ENCODE measurements at regions not wholly inside any gene's neighbourhood (a gene's known extent, or its start where the extent isn't known, plus 50 kb on each side); places are given as distances from the start of the nearest gene placed in this dataset.

DNA sequence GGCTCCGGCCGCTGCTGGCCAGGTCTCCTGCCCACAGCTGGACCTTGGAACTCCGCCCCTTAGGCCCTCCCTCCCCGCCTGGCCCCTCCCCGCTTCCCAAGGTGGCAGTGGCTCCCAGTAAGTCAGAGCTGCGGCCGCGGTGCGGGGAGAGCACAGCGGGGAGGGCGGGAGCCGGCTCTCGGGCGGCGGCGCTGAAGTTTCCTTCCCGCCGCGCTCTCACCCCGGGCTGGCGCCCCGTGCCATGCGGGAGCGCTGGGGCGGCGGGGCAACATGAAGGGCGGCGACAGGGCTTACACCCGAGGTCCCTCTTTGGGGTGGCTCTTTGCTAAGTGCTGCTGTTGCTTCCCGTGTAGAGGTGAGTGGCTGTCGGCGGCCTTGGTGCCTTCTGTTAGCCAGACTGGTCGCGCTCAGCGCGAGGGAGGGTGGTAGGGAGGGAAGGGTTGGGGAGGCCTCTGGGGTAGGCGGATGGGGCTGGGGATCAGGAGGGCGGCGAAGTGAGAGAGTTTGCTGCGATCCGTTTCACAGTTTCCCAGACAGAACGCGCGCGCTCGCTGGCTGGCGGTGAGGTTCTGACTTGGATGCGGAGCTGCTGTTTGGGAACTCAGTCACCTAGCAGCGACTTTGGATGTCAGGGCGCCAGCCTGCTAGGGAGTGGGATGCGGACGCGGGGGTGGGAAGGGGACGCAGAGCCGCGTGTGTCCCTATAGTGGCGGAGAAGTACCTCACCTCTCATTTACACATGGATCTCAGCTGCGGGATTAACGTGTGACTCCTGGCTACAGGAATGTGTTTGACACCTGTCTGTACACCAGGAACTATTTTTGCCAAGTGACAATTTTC is 145.5 kb upstream of the UMPS start:
- Mint-ChIP-seq H3K4me3 (peak overlapping the region; percentile 94), H3K36me3 (peaks cover 7% of the 10 kb centered on the region), H3K27me3 (peaks cover 16% of the 10 kb centered on the region), H3K4me1 (ENCODE audit: unreplicated experiment) (peaks cover 42% of the 10 kb centered on the region), H3K9me3 (no peaks in the 10 kb centered on the region), H3K27ac (peak overlapping the region; percentile 54)
- TF ChIP-seq, protein P1, sequence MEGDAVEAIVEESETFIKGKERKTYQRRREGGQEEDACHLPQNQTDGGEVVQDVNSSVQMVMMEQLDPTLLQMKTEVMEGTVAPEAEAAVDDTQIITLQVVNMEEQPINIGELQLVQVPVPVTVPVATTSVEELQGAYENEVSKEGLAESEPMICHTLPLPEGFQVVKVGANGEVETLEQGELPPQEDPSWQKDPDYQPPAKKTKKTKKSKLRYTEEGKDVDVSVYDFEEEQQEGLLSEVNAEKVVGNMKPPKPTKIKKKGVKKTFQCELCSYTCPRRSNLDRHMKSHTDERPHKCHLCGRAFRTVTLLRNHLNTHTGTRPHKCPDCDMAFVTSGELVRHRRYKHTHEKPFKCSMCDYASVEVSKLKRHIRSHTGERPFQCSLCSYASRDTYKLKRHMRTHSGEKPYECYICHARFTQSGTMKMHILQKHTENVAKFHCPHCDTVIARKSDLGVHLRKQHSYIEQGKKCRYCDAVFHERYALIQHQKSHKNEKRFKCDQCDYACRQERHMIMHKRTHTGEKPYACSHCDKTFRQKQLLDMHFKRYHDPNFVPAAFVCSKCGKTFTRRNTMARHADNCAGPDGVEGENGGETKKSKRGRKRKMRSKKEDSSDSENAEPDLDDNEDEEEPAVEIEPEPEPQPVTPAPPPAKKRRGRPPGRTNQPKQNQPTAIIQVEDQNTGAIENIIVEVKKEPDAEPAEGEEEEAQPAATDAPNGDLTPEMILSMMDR (conservative IDR thresholded peaks at IDR 0.05): no peak
- DNase-seq (ENCODE audit: extremely low spot score, unreplicated experiment): peak; percentile 73

DNA sequence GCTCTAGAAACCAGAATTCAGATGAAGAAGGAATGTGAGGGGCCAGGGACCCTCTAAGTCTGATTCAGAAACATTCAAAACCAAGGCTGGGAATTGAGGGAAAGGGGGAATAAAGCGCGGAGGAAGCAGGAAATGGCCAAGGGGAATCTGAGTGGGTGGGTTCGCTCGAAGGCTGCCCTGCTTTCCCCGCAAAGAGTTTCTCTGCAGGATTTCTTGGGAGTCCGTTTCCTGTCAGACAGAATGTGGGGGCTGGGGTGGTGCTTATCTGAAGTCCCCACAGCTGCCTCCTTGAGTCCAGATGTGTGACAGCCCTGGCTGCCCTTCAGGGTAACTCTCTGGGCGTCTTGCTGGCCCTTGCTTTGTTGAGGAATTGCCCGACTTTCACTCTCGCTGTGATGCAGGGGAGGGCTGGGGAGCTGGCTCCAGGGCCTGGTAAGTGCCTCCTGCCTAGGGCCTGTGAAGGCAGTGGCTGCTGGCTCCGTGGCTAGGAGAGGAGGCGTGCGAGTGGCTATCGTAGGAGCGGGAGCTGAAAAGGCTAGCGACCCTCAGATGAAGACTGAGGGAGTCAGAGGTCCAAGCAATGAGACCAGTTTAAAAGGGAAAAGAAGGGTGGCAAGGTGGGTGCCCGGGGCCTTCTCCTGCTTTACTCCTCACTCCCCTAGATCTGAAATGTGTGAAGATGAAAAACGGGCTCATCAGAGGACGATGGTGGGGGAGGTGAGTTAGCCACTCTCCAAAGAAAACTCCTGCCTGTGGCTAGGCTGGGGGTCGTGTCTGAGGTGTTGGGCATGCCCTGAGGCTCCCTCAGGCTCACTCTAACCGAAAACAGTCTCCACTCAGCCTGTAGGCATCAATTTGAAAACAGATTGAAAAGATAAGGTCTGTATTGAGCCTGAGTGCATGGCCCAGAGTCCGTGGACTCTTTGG is 143.9 kb upstream of the UMPS start:
- peak overlapping the region; percentile 92 for H3K27ac Mint-ChIP-seq

DNA sequence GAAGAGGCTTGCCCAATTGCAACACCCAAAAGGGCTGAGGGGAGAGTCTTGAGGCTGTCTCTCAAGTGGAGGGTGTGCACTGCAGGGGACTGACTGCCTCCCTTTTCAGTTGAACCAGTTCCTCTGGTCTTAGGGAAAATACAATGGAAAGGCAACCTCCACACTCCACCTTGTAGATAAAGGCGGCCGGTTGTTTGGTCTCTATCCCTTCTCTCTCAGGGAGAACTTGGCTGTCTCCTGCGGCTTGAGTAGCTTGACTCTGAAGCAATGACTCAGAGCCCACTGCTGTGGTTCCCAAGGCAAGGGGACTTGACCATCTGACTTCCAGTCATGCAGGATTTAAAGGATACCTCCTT is 143.2 kb upstream of the UMPS start:
- DNase-seq (ENCODE audit: extremely low spot score, unreplicated experiment): no peak
- Mint-ChIP-seq H3K27me3 (peaks cover 16% of the 10 kb centered on the region), H3K4me1 (ENCODE audit: unreplicated experiment) (peaks cover 42% of the 10 kb centered on the region), H3K27ac (peak overlapping the region; percentile 92), H3K36me3 (peaks cover 7% of the 10 kb centered on the region), H3K4me3 (peak overlapping the region; percentile 94), H3K9me3 (no peaks in the 10 kb centered on the region)
- TF ChIP-seq, protein P1 (conservative IDR thresholded peaks at IDR 0.05): no peak

More for the DNA sequence above, 143.9 kb upstream of the UMPS start:
- Mint-ChIP-seq H3K9me3 (no peaks in the 10 kb centered on the region), H3K4me1 (ENCODE audit: unreplicated experiment) (peaks cover 42% of the 10 kb centered on the region), H3K4me3 (peak overlapping the region; percentile 94), H3K36me3 (peaks cover 7% of the 10 kb centered on the region), H3K27me3 (peaks cover 16% of the 10 kb centered on the region)
- DNase-seq (ENCODE audit: extremely low spot score, unreplicated experiment): no peak
- TF ChIP-seq, protein P1 (conservative IDR thresholded peaks at IDR 0.05): no peak

DNA sequence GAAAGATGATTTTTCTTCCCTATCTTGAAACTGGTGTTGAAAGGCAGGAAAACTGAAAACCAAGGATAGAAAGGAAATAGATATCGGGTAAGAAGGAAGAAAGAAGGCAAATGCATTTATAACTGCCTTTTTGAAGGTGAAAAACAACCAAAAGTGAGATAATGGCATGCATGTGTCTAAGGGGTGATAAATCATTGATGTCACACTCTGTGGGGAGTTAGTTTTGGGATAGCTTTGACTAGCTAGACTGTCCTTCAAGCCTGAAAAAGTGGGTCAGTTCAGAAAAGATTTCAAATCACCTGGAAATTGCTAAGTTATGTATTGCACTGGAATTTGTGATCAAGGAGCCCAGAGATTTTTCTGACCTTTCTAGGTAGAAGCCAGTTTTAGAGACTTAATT is 142.2 kb upstream of the UMPS start:
- peaks cover 49% of the 10 kb centered on the region for H3K4me1 Mint-ChIP-seq (ENCODE audit: unreplicated experiment)
- peak overlapping the region; percentile 21 for H3K4me3 Mint-ChIP-seq
- TF ChIP-seq, protein P1 (conservative IDR thresholded peaks at IDR 0.05): no peak
- peaks cover 16% of the 10 kb centered on the region for H3K27me3 Mint-ChIP-seq
- DNase-seq (ENCODE audit: extremely low spot score, unreplicated experiment): no peak
- H3K27ac Mint-ChIP-seq: no peak overlapping the region
- H3K9me3 Mint-ChIP-seq: no peaks in the 10 kb centered on the region
- H3K36me3 Mint-ChIP-seq: peaks cover 7% of the 10 kb centered on the region

DNA sequence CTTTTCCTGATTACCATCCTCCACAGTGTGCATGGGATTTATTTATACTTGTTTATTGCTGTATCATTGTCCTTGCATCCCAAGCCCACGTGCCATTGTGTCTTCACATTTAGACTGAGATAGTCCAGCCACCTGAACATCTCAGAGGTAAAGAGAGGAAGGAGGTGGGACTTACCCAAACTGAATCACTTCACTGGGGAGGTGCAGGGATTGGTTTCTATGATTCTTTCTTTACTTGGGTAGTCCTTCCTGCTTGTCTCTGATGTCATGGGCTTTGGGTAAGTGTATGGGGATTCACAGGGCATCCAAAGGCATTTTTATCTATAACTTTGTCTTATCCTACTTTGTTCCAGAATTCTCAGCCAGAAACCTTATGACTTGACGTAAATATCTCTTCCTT is 141.5 kb upstream of the UMPS start:
- no peak for DNase-seq (ENCODE audit: extremely low spot score, unreplicated experiment)
- TF ChIP-seq, protein P1 (conservative IDR thresholded peaks at IDR 0.05): no peak
- peak overlapping the region; percentile 22 for H3K27ac Mint-ChIP-seq
- no peaks in the 10 kb centered on the region for H3K9me3 Mint-ChIP-seq
- peaks cover 7% of the 10 kb centered on the region for H3K36me3 Mint-ChIP-seq
- H3K4me1 Mint-ChIP-seq (ENCODE audit: unreplicated experiment): peaks cover 51% of the 10 kb centered on the region
- H3K4me3 Mint-ChIP-seq: no peak overlapping the region
- H3K27me3 Mint-ChIP-seq: peaks cover 11% of the 10 kb centered on the region
